Hepatocyte (in vitro differentiated cells): ENCODE measurements at regions not wholly inside any gene's neighbourhood (a gene's known extent, or its start where the extent isn't known, plus 50 kb on each side); places are given as distances from the start of the nearest gene placed in this dataset.

Source experiments
- EZH2 ChIP-seq: fragments of 200-600 bp; sonication (generic); IDR thresholded peaks from 2 replicates; pipeline ENCODE4 v1.6.1; 2016; ENCODE audit warnings: antibody characterized with exemption, mild to moderate bottlenecking, borderline replicate concordance
- EZH2phosphoT487 ChIP-seq: fragments of 200-600 bp; sonication (generic); IDR thresholded peaks from one replicate; pipeline ENCODE4 v1.6.1; 2018; ENCODE audit warnings: antibody characterized with exemption, mild to moderate bottlenecking, low read depth, moderate library complexity; ENCODE audit not compliant: unreplicated experiment, severe bottlenecking
- TF ChIP-seq, protein P1 (sequence below): fragments of 200-600 bp; sonication (generic); IDR thresholded peaks from 2 replicates; pipeline ENCODE4 v1.5.1; 2016; ENCODE audit warnings: antibody characterized with exemption, mild to moderate bottlenecking; ENCODE audit not compliant: poor library complexity

DNA sequence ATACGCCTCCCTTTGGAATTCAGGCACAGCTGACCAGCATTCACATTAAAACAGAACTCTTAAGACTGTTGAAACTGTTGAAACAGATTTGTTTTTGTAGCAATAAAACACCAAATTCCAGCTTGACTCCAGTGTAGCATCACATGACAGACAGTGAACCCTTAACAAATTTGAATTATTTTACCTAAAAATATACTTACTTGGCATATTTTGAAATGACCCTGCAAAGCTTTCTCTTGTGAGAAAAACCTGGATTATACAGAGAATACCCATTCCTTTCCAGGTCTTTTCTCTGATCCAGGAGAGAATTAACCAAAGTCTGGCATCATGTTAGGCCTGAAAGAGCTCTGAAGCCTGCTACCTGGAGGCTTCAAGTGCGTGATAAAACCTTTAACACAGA, 410.3 kb downstream of the FOXG1 start:
- TF ChIP-seq, protein P1, sequence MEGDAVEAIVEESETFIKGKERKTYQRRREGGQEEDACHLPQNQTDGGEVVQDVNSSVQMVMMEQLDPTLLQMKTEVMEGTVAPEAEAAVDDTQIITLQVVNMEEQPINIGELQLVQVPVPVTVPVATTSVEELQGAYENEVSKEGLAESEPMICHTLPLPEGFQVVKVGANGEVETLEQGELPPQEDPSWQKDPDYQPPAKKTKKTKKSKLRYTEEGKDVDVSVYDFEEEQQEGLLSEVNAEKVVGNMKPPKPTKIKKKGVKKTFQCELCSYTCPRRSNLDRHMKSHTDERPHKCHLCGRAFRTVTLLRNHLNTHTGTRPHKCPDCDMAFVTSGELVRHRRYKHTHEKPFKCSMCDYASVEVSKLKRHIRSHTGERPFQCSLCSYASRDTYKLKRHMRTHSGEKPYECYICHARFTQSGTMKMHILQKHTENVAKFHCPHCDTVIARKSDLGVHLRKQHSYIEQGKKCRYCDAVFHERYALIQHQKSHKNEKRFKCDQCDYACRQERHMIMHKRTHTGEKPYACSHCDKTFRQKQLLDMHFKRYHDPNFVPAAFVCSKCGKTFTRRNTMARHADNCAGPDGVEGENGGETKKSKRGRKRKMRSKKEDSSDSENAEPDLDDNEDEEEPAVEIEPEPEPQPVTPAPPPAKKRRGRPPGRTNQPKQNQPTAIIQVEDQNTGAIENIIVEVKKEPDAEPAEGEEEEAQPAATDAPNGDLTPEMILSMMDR: no peak
- TF ChIP-seq EZH2phosphoT487 (no peak), EZH2 (no peak)
